GM10248 (cell line): ENCODE measurements at regions not wholly inside any gene's neighbourhood (a gene's known extent, or its start where the extent isn't known, plus 50 kb on each side); places are given as distances from the start of the nearest gene placed in this dataset.

ENCODE experiments used
- CTCF ChIA-PET: fragments of 300-600 bp; sonication (Branson Sonifier 250); formaldehyde crosslinking; extraction: SDS; loops from one replicate; lab custom pipeline; 2021; ENCODE audit warnings: antibody characterized with exemption; lab: Yijun Ruan, JAX
- POLR2A ChIA-PET: fragments of 350-650 bp; sonication (Branson Sonifier 250); formaldehyde crosslinking; extraction: SDS; loops from one replicate; lab custom pipeline; 2020; ENCODE audit warnings: antibody characterized with exemption; lab: Yijun Ruan, JAX
- DNase-seq: peaks from one replicate; pipeline ENCODE4 v3.0.0; 2012; ENCODE audit errors: extremely low spot score
- TF ChIP-seq, protein P1 (sequence below): IDR thresholded peaks from 2 replicates; pipeline ENCODE4 v1.5.1; 2012; ENCODE audit warnings: mild to moderate bottlenecking, low read depth; ENCODE audit errors: extremely low read depth, missing control alignments, control extremely low read depth

DNA sequence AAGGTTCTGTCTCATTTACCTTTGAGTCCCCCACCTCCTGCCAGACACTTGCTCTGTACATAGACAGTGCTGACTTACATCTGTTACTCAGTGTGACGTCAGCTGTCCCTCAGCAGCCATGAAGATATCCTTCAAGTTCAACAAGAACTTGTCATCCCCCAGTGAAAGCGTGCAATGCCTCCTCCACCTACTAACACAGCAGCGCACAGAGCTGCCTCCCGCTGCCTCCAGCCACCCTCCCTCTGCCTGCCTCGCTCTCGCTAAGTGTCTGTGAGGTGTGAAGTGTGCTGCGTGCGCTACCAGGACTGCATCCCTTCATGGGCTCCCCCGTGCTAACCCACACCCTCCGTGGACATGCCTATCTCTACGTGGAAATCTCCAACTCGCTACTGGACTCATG is 621.4 kb downstream of the BRD1 start:
- DNase-seq, result no peak
- ChIA-PET CTCF (no interaction called here), POLR2A (no interaction called here)
- TF ChIP-seq, protein P1, sequence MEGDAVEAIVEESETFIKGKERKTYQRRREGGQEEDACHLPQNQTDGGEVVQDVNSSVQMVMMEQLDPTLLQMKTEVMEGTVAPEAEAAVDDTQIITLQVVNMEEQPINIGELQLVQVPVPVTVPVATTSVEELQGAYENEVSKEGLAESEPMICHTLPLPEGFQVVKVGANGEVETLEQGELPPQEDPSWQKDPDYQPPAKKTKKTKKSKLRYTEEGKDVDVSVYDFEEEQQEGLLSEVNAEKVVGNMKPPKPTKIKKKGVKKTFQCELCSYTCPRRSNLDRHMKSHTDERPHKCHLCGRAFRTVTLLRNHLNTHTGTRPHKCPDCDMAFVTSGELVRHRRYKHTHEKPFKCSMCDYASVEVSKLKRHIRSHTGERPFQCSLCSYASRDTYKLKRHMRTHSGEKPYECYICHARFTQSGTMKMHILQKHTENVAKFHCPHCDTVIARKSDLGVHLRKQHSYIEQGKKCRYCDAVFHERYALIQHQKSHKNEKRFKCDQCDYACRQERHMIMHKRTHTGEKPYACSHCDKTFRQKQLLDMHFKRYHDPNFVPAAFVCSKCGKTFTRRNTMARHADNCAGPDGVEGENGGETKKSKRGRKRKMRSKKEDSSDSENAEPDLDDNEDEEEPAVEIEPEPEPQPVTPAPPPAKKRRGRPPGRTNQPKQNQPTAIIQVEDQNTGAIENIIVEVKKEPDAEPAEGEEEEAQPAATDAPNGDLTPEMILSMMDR, result no peak

DNA sequence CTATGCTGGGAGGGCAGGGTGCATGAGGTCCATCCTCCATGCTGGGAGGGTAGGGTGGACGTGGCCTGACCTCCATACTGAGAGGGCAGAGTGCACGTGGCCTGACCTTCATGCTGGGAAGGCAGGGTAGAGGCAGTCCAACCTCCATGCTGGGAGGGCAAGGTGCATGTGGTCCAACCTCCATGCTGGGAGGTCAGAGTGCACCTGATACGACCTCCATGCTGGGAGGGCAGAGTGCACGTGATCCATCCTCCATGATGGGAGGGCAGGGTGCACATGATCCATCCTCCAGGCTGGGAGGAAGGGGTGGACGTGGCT is 622.2 kb downstream of the BRD1 start:
- ChIA-PET CTCF (no interaction called here), POLR2A (no interaction called here)
- no peak for DNase-seq
- TF ChIP-seq, protein P1, result no peak

DNA sequence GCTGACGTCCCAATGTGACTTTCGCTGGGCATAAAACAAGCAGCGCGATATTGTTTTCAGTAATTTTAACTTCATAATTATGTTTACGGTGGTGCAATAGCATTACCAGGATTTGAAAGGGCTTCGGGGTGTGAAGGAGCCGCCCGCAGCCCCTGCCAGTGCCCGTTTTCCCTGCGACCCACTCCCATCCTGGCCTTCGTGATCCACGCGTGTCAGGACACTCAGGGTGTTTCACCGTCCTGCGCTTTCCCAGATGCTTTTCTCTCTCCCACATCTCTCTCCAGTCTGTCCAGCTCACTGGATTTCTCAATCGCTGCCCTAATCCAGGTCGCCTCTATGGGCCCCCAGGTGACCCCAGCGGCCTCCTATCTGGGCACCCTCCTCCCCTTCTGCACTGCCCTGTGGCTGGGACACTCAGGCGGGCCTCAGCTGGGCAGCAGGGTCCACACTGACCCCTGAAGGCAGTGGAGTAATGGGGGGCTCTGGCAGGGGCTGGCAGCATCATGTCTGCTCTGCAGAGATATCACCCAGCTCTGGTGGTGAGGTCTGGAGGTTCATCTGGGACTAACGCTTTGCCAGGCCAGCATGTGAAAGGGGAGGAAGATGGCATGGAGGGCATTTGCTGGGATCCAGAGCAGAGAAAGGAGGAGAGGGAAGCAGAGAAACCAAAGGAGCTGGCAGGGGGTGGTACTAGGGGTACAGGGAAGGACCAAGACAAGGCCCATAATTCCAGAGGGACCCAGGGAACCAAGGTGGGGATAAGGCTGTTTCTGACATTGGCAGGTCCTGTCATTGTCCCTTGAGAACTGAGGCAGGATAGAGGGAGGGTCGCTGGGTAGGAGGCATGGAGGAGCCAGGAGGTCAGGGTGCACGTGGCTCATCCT is 622.8 kb downstream of the BRD1 start:
- TF ChIP-seq, protein P1, result no peak
- POLR2A ChIA-PET, result no interaction called here
- CTCF ChIA-PET, result no interaction called here
- DNase-seq, result no peak

DNA sequence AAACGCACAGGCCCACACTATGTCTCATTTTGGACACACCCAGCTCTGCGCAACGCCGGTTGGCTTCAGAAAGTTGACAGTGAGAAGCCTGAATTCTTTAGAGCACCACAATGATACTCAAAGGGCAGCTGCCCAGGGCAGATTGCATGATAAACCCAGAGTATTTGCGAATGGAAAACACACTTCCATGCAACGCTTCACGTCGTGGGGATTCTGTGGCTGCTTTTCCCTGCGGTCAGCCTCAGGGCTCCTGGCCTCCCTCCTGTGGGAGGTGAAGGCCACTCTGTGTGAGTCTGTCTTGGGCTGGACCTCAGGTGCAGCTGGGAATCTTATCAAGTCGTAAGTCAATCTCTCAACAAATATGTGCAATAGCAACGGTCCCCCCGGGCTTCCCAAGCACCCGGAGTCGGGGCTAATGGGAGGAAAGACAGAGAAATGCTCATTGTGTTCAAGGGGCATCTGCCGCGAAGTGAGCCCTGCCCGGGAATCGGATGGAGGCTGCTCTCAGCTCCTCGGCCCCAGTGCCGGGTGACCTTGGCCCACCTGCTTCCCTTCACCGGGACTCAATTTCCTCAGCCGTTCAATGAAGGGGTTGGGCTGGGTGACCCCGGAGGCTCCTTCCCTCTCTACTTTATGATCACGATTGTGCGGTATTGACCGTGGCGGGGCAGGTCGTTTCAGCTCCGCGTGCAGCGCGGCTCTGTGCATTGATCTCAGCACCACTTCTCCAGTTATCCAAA is 623.6 kb downstream of the BRD1 start:
- CTCF ChIA-PET, result no interaction called here
- TF ChIP-seq, protein P1, result no peak
- DNase-seq, result no peak
- POLR2A ChIA-PET, result no interaction called here

DNA sequence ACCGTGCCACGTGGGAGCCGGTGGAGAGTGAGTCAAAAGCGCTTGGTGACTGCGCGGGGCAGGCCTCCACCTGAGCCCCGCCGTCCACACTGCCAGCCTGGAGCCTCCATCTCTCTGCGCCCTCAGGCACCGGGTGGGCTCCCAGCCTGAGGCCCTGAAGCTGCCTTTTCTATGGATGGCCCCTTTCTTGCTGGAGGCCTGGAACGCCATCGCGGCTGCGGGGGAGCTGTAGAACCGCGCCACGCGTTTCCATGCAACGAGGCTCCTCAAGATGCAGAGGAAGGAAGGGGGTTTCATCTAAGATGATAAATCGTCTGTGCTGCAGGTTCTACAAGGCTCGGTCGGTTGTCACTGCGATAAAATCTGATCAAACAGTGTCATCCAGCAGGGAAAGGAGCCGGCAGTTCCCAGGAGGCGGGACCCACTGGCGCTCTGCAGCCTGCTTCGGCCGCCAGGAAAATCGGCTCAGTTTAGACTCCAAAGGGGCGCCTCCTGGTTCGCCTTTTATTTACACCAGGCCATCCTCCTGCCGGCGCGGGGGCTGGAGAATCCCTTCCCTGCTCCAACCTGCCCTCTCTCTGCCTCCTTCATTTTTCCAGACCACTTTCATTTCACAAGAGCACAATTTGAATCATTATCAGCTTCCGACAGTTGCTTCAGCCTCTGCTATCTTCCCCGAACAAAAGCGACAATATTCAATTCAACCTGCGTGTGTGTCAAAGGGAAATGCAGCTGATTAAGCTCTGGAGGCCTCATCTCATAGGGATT is 624.4 kb downstream of the BRD1 start:
- DNase-seq, result no peak
- CTCF ChIA-PET, result no interaction called here

DNA sequence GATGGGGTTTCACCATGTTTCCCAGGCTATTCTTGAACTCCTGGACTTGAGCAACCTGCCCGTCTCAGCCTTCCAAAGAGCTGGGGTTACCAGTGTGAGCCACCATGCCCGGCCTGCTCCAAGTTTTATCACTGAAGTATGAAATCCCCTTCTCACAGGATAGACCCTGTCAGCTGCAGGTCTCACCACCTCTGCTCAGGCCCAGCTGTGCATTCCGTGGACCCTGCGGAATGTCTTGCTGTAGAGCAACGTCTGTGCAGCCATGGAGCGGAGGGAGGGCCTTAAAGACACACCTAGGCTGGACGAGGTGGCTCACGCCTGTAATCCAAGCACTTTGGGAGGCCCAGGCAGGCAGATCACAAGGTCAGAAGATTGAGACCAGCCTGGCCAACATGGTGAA is 625.4 kb downstream of the BRD1 start:
- no peak for DNase-seq
- POLR2A ChIA-PET, result no interaction called here
- CTCF ChIA-PET, result no interaction called here
- TF ChIP-seq, protein P1, result no peak

More for the DNA sequence above, 624.4 kb downstream of the BRD1 start:
- POLR2A ChIA-PET, result no interaction called here
- TF ChIP-seq, protein P1, result no peak
